B cell (primary cell): ENCODE measurements at regions not wholly inside any gene's neighbourhood (a gene's known extent, or its start where the extent isn't known, plus 50 kb on each side); places are given as distances from the start of the nearest gene placed in this dataset.

Experiments
- ATAC-seq: fragments of 200-7000 bp; cut with Tn5 transposase; one replicate; pipeline ENCODE4 v1.10.0; 2021; ENCODE audit warnings: low read depth, mild to moderate bottlenecking, moderate number of reproducible peaks, moderate library complexity
- CTCF ChIA-PET: fragments of 350-600 bp; sonication (Branson Sonifier 250); formaldehyde crosslinking; loops from one replicate; lab custom pipeline; 2021; ENCODE audit warnings: antibody characterized with exemption, inconsistent platforms; lab: Charles Lee
- POLR2A ChIA-PET: fragments of 350-600 bp; sonication (Branson Sonifier 250); formaldehyde crosslinking; loops from one replicate; lab custom pipeline; 2021; ENCODE audit warnings: antibody characterized with exemption; lab: Charles Lee
- DNase-seq: peaks from one replicate; pipeline ENCODE4 v3.0.0; 2013
- H2AFZ ChIP-seq: 2 replicates; pipeline ENCODE4 v1.6.1; 2012; ENCODE audit warnings: mild to moderate bottlenecking, low read depth, low read length; ENCODE audit not compliant: insufficient read depth, poor library complexity, severe bottlenecking
- H3K27ac ChIP-seq, 2 donors: 1 replicate in 1 of 2; 2 replicates in 1 of 2; pipeline ENCODE4 v1.5.1; 2012 to 2013; ENCODE audit warnings: low read length in 2 of 2, mild to moderate bottlenecking in 2 of 2, moderate library complexity in 1 of 2
- H3K27me3 ChIP-seq, 4 experiments: fragments of 200-600 bp in 1 of 4; sonication (generic) in 1 of 4; replicated peaks in 1 of 4; 1 replicate in 2 of 4; 2 replicates in 2 of 4; pipeline versions ENCODE4 v1.6.1 to v1.7.0; 2013 to 2016; ENCODE audit warnings: low read length in 3 of 4, mild to moderate bottlenecking in 2 of 4, mixed read lengths in 1 of 4, moderate library complexity in 1 of 4; ENCODE audit not compliant: insufficient read depth in 4 of 4, control insufficient read depth in 3 of 4; ENCODE audit errors: control extremely low read depth in 1 of 4
- H3K36me3 ChIP-seq, 2 experiments: replicated peaks in 1 of 2; 1 replicate in 1 of 2; 2 replicates in 1 of 2; pipeline versions ENCODE4 v1.6.1 to v1.7.1; 2013; ENCODE audit warnings: low read length in 1 of 2; ENCODE audit not compliant: insufficient read depth in 2 of 2, control insufficient read depth in 1 of 2; ENCODE audit errors: control extremely low read depth in 1 of 2, extremely low read depth in 1 of 2
- H3K4me1 ChIP-seq, 2 donors: fragments of 200-600 bp in 1 of 2; sonication (generic) in 1 of 2; 1 replicate in 1 of 2; 2 replicates in 1 of 2; pipeline versions ENCODE4 v1.5.1 to v1.6.1; 2013 to 2017; ENCODE audit warnings: low read length in 2 of 2; ENCODE audit not compliant: control insufficient read depth in 2 of 2, insufficient read depth in 2 of 2
- H3K4me2 ChIP-seq: replicated peaks from 2 replicates; pipeline ENCODE3; 2012; ENCODE audit warnings: mild to moderate bottlenecking, low read depth, low read length; ENCODE audit not compliant: poor library complexity, severe bottlenecking
- H3K4me3 ChIP-seq, 5 experiments: fragments of 200-600 bp in 1 of 5; sonication (generic) in 1 of 5; 1 replicate in 3 of 5; 2 replicates in 2 of 5; pipeline versions ENCODE4 v1.5.1 to v1.7.0; 2011 to 2016; ENCODE audit warnings: low read length in 4 of 5, mild to moderate bottlenecking in 4 of 5, low read depth in 2 of 5, control low read depth in 1 of 5, moderate library complexity in 1 of 5; ENCODE audit not compliant: insufficient read depth in 1 of 5; ENCODE audit errors: control extremely low read depth in 1 of 5, extremely low read depth in 1 of 5
- H3K79me2 ChIP-seq: fragments of 200-600 bp; sonication (generic); one replicate; pipeline ENCODE4 v1.6.0; 2016; ENCODE audit warnings: low read length; ENCODE audit not compliant: control insufficient read depth, insufficient read depth
- H3K9ac ChIP-seq: fragments of 200-600 bp; sonication (generic); 2 replicates; pipeline ENCODE4 v1.6.1; 2017; ENCODE audit warnings: mild to moderate bottlenecking, low read length, moderate library complexity
- H3K9me3 ChIP-seq, 3 donors: one replicate each; pipeline versions ENCODE4 v1.6.1 to v1.7.1; 2013; ENCODE audit warnings: low read length in 2 of 3; ENCODE audit not compliant: control insufficient read depth in 2 of 3, insufficient read depth in 1 of 3; ENCODE audit errors: control extremely low read depth in 1 of 3
- H4K20me1 ChIP-seq: 2 replicates; pipeline ENCODE4 v1.6.0; 2012; ENCODE audit warnings: mild to moderate bottlenecking, low read length; ENCODE audit not compliant: insufficient read depth, control insufficient read depth, poor library complexity, severe bottlenecking
- H3K27ac Mint-ChIP-seq: one replicate; pipeline ENCODE4 v1.8.0; 2021; ENCODE audit warnings: mixed read lengths
- H3K27me3 Mint-ChIP-seq: one replicate; pipeline ENCODE4 v1.8.0; 2021; ENCODE audit warnings: mixed read lengths
- H3K4me1 Mint-ChIP-seq: one replicate; pipeline ENCODE4 v1.8.0; 2021; ENCODE audit warnings: mixed read lengths
- H3K4me3 Mint-ChIP-seq: one replicate; pipeline ENCODE4 v1.8.0; 2021; ENCODE audit warnings: mixed read lengths
- H3K9me3 Mint-ChIP-seq: one replicate; pipeline ENCODE4 v1.8.0; 2022; ENCODE audit warnings: mixed read lengths; ENCODE audit not compliant: insufficient read depth
- CTCF ChIP-seq: fragments of 200-600 bp; IDR thresholded peaks from one replicate; pipeline ENCODE4 v1.8.0; 2022; ENCODE audit warnings: antibody characterized with exemption, mild to moderate bottlenecking
- EZH2 ChIP-seq: IDR thresholded peaks from 2 replicates; pipeline ENCODE4 v1.6.1; 2012; ENCODE audit warnings: borderline replicate concordance, low read depth, mild to moderate bottlenecking, moderate library complexity, low read length; ENCODE audit not compliant: insufficient read depth, poor library complexity, severe bottlenecking
- WGBS: methylation state at CpG from one replicate; pipeline ENCODE4 v1.1.5; 2013; ENCODE audit warnings: missing lambda C conversion rate; ENCODE audit not compliant: insufficient coverage; 5-methylcytosine and 5-hydroxymethylcytosine counted together
- intact Hi-C: fragments of 100-400 bp; cut with micrococcal nuclease; formaldehyde crosslinking; loops from one replicate; pipeline ENCODE4 v1.10.0; 2022

GRCh38 chr15:66929843-66930402, 135.5 kb upstream of the SMAD3 start:
- peaks cover 8% of the 10 kb centered on the region for H3K9me3 Mint-ChIP-seq
- no peaks in the 10 kb centered on the region for H3K4me1 Mint-ChIP-seq
- H3K4me3 ChIP-seq, result no peak overlapping the region
- ATAC-seq (no peak), DNase-seq (no peak)
- no peak overlapping the region for H3K4me3 Mint-ChIP-seq
- H3K9me3 ChIP-seq, result peaks cover 1 to 25% (median 10%) of the 10 kb centered on the region in 3 donors
- 80% methylated on average over 1 of the region's 2 CpGs for WGBS
- no peak overlapping the region for H3K9ac ChIP-seq
- no peaks in the 10 kb centered on the region for H3K36me3 ChIP-seq
- H3K27me3 ChIP-seq, result peaks cover 0 to 7% (median under 1%) of the 10 kb centered on the region in 4 experiments
- no peak overlapping the region for H3K27ac Mint-ChIP-seq
- H4K20me1 ChIP-seq, result no peaks in the 10 kb centered on the region
- peaks cover 10% of the 10 kb centered on the region for H3K27me3 Mint-ChIP-seq
- no peak overlapping the region for H3K27ac ChIP-seq
- H2AFZ ChIP-seq, result no peak overlapping the region
- no peaks in the 10 kb centered on the region for H3K4me1 ChIP-seq
- POLR2A ChIA-PET, result no interaction called here
- no peak for TF ChIP-seq EZH2
- no peak for TF ChIP-seq CTCF
- intact Hi-C loops, result no loop called here
- H3K79me2 ChIP-seq, result no peaks in the 10 kb centered on the region
- CTCF ChIA-PET, result no interaction called here
- H3K4me2 ChIP-seq, result no peak overlapping the region

- H3K9me3 ChIP-seq, result peaks cover 1 to 38% (median 12%) of the 10 kb centered on the region in 3 donors
- H3K27ac Mint-ChIP-seq, result no peak overlapping the region
- intact Hi-C loops, result no loop called here
Observed at GRCh38 chr15:66931768-66932633, 133.4 kb upstream of the SMAD3 start.

More at GRCh38 chr15:66931768-66932633, 133.4 kb upstream of the SMAD3 start:
- no peak for TF ChIP-seq EZH2
- TF ChIP-seq CTCF, result no peak
- Mint-ChIP-seq H3K4me1 (no peaks in the 10 kb centered on the region), H3K4me3 (no peak overlapping the region), H3K9me3 (peaks cover 10% of the 10 kb centered on the region), H3K27me3 (peaks cover 14% of the 10 kb centered on the region)
- DNase-seq, result no peak
- peaks cover 0 to 13% (median 2%) of the 10 kb centered on the region in 4 experiments for H3K27me3 ChIP-seq
- WGBS, result 93% methylated on average over 10 of the region's 15 CpGs
- H3K9ac ChIP-seq, result no peak overlapping the region
- H2AFZ ChIP-seq, result no peak overlapping the region
- H3K27ac ChIP-seq, result no peak overlapping the region
- CTCF ChIA-PET, result no interaction called here
- H3K4me1 ChIP-seq, result peaks cover 0 to 7% of the 10 kb centered on the region in 2 donors
- no peaks in the 10 kb centered on the region for H4K20me1 ChIP-seq
- H3K4me3 ChIP-seq, result no peak overlapping the region
- no peaks in the 10 kb centered on the region for H3K36me3 ChIP-seq
- no peak overlapping the region for H3K4me2 ChIP-seq
- POLR2A ChIA-PET, result no interaction called here
- H3K79me2 ChIP-seq, result no peaks in the 10 kb centered on the region
- no peak for ATAC-seq
